ENCODE measurements at regions not wholly inside any gene's neighbourhood (a gene's known extent, or its start where the extent isn't known, plus 50 kb on each side); places are given as distances from the start of the nearest gene placed in this dataset.
A peak's percentile ranks its signal among the peaks of the same experiment; 100 is the strongest.

DNA sequence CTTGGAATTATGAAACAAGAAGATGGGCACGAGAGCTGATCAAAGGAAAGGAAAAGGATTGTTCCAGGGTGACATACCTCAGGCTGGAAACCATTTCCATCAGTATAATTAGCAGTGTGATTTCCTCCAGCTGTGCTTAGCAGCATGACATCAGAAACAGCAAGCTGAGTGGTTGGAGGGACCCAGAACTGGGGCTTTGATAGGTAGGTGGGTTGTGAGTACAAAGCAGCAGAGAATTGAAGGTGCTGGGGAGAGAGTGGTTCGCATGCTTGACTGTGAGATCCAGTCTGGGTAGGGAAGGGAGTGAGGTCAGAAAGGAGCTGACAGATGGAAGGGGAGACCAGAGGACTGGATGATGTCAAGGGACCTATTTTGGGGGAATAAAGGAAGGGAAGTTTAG is 90.4 kb downstream of the CD164 start:
- no peak for TF ChIP-seq POLR2A (IDR thresholded peaks at IDR 0.05)
- TF ChIP-seq, protein P1, sequence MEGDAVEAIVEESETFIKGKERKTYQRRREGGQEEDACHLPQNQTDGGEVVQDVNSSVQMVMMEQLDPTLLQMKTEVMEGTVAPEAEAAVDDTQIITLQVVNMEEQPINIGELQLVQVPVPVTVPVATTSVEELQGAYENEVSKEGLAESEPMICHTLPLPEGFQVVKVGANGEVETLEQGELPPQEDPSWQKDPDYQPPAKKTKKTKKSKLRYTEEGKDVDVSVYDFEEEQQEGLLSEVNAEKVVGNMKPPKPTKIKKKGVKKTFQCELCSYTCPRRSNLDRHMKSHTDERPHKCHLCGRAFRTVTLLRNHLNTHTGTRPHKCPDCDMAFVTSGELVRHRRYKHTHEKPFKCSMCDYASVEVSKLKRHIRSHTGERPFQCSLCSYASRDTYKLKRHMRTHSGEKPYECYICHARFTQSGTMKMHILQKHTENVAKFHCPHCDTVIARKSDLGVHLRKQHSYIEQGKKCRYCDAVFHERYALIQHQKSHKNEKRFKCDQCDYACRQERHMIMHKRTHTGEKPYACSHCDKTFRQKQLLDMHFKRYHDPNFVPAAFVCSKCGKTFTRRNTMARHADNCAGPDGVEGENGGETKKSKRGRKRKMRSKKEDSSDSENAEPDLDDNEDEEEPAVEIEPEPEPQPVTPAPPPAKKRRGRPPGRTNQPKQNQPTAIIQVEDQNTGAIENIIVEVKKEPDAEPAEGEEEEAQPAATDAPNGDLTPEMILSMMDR (IDR thresholded peaks at IDR 0.05): no peak
- DNase-seq: no peak
- Histone ChIP-seq H3K9me3 (no peaks in the 10 kb centered on the region), H3K27ac (peak overlapping the region in 2 of 12 donors; percentile 2), H3K4me1 (peaks cover 0 to 21% (median 0%) of the 10 kb centered on the region in 12 donors), H3K4me3 (no peak overlapping the region), H3K27me3 (peaks cover 0 to 9% (median 0%) of the 10 kb centered on the region in 9 donors), H3K36me3 (no peaks in the 10 kb centered on the region)
- ATAC-seq: no peak
- intact Hi-C loops (cut with DNase I): no loop called here
- 66 to 76% (median 75%) methylated on average over 2 of the region's 2 CpGs for WGBS, 4 donors

DNA sequence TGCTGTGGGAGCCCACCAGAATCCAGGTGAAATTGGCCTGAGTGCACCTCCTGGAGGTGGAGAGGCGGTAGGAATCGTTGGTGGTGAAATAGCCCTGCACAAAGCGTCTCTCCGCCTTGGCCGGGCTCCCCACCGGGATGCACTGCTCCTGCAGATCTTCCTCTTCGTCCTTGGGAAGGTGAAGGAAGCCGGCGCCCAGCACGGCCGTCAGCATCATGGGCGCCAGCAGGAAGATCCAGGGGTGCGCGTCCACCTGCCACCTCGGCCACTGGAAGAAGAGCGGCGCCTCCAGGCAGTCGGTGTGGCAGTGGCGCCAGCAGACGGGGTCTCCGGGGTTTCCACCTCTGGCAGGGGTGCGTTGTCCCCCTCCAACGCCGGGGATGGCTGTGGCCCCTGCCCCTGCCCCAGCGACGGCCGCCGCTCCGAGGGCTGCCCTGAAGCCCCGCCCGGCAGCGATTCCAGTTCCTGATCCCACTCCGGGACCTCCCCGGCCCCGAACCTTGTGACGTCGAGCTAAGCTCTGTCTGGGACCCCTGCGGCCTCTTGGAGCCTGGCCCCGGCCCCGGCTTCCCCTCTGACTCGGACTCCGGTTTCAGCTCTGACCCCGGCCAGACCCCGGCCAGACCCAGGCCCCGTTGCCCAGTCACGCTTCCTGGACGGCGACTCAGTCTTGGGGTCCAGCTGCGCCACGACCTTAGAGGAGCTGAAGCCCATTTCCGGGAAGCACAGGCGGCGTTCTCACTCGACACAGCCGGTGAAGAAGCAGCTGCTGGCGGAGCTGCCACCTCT is 91.9 kb downstream of the CD164 start:
- Histone ChIP-seq H3K27ac (no peak overlapping the region), H3K4me3 (no peak overlapping the region), H3K36me3 (no peaks in the 10 kb centered on the region), H3K4me1 (peaks cover 0 to 21% (median 0%) of the 10 kb centered on the region in 12 donors), H3K27me3 (peaks cover 0 to 9% (median 0%) of the 10 kb centered on the region in 9 donors), H3K9me3 (no peaks in the 10 kb centered on the region)
- DNase-seq: peak in 1 of 5 donors; percentile 58
- WGBS, 4 donors: 67 to 83% (median 80%) methylated on average over 24 to 56 of the region's 56 CpGs
- TF ChIP-seq, protein P1 (IDR thresholded peaks at IDR 0.05): no peak
- no peak for TF ChIP-seq POLR2A (IDR thresholded peaks at IDR 0.05)
- intact Hi-C loops (cut with DNase I): no loop called here
- ATAC-seq: no peak

DNA sequence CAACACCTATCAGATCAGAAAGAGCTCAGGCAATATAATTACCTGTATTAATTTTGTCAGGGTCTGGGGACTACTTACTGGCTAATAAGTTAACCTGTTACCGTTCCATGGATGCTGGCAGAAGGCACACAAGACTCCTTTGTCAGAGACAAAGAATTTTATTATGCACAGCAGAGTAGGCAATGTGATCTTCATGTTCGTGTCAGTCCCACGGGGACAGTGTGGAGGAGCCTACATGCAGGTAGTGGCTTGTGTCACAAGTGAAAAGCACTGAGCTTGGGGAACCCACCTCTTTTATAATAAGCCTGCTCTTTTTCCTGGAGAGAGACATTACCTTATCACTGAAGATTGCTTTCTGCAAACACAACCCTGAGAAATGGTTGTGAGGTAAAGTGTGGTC is 96.9 kb downstream of the CD164 start:
- Histone ChIP-seq H3K36me3 (no peaks in the 10 kb centered on the region), H3K27ac (no peak overlapping the region), H3K4me3 (no peak overlapping the region), H3K27me3 (peaks cover 0 to 8% (median 0%) of the 10 kb centered on the region in 9 donors), H3K9me3 (no peaks in the 10 kb centered on the region), H3K4me1 (no peaks in the 10 kb centered on the region)
- intact Hi-C loops (cut with DNase I): no loop called here
- ATAC-seq: no peak
- no peak for TF ChIP-seq POLR2A (IDR thresholded peaks at IDR 0.05)
- TF ChIP-seq, protein P1 (IDR thresholded peaks at IDR 0.05): no peak
- no peak for DNase-seq
- WGBS, 4 donors: 66 to 84% (median 81%) methylated on average over 3 of the region's 3 CpGs

DNA sequence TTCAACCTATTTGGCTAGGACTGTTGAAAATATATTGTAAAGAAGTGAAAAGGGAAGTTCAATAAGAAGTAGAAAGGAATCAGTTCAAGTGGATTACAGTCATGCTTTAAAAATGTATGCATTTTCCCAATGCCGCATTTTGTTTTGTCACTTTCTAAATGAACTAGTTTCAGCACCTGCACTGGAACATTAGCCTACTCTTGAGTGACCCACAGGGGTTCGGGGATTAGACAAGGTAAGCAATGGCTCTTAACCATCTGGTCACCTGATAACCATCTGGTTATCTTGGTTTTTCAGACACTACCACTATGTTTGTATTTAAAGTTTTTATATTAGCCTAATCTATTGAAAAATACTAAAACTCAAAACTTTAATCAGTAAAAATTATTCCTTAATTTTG is 97.6 kb downstream of the CD164 start:
- intact Hi-C loops (cut with DNase I): no loop called here
- DNase-seq: no peak
- TF ChIP-seq POLR2A (IDR thresholded peaks at IDR 0.05): no peak
- TF ChIP-seq, protein P1 (IDR thresholded peaks at IDR 0.05): no peak
- ATAC-seq: no peak
- Histone ChIP-seq H3K27ac (no peak overlapping the region), H3K27me3 (peaks cover 0 to under 1% (median 0%) of the 10 kb centered on the region in 9 donors), H3K4me1 (no peaks in the 10 kb centered on the region), H3K36me3 (no peaks in the 10 kb centered on the region), H3K9me3 (no peaks in the 10 kb centered on the region), H3K4me3 (no peak overlapping the region)
- 86 to 96% (median 92%) methylated on average over 2 of the region's 2 CpGs for WGBS, 4 donors

All from heart left ventricle (tissue), 16 donors.